HG02798 (cell line): ENCODE measurements at regions not wholly inside any gene's neighbourhood (a gene's known extent, or its start where the extent isn't known, plus 50 kb on each side); places are given as distances from the start of the nearest gene placed in this dataset.
A peak's percentile ranks its signal among the peaks of the same experiment; 100 is the strongest.

ENCODE experiments used
- ATAC-seq: cut with Tn5 transposase; IDR thresholded peaks from one replicate; pipeline ENCODE4 v1.9.1; 2021; ENCODE audit warnings: mild to moderate bottlenecking; ENCODE audit not compliant: unreplicated experiment, poor library complexity

- peak; percentile 23 for ATAC-seq
Measured at GRCh38 chr3:147919496-147919895, 510.3 kb downstream of the ZIC1 start.

GRCh38 chr3:147921051-147921450, 511.9 kb downstream of the ZIC1 start:
- no peak for ATAC-seq

GRCh38 chr3:147924755-147925154, 515.6 kb downstream of the ZIC1 start:
- no peak for ATAC-seq

DNA sequence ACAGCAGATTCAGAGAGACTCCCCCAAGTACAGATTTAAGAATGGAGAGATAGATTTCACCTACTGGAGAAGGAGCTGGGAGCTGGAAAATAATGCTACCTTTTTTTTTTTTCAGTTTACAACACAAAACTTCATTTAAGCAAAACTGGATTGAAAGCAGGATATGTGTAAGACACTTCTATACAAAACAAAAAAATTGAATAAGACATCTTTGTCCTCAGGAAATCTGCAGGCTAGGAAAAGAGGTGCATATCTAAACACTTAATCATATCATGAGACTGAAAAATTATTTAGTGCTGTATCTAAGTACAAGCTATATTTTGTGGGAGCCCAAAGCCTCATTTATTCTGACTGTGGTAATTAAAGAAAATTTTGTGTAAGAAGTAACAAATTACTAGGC, 516.1 kb downstream of the ZIC1 start:
- ATAC-seq: no peak

DNA sequence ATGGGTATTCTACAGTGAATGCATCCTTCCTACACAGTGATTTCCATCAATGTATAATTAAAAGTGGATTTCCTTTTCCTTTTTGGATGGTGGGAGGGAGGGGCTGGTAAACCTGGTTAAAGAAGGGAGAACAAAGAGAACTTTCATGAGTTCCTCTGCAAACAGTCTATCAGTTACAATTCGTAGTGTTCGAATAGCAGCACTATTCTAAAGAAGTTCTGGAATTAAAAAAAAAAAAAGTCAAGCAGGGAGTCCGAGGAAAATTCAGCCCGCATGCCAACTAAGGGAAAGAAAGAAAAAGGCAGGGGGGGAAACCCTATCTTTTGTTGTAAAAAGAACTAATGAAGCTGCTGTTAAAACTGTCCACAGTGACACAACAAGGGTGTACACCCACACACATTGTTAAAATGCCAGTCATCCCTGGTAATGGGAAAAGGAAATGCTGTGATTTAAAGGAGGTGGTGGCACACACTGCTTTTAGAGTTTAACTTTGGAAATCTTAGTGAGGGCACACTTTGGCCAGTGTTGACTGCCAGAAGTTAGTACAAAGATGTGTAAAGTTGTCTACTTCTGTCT, 521.2 kb downstream of the ZIC1 start:
- ATAC-seq: no peak

- ATAC-seq: no peak
Measured at GRCh38 chr3:147934451-147935180, 525.5 kb downstream of the ZIC1 start.

DNA sequence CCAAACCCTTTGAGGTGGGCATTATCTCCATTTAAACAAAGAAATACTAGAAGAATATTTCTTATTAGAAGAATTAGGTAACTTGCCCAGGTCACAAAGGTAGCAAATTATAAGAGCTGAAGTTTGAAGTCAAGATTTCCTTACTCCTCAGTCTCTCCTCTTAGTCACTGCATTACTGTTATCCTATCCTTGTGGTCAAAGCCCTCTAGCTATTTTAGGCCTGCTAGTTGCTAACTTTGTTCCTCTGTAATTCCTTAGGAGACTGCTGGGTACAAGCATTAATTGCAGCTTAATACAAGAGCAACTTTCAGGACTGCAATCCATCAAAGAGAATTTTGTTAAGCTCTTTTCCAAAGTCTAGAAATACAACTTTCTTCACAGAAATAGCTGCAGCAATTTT, 528.2 kb downstream of the ZIC1 start:
- no peak for ATAC-seq

DNA sequence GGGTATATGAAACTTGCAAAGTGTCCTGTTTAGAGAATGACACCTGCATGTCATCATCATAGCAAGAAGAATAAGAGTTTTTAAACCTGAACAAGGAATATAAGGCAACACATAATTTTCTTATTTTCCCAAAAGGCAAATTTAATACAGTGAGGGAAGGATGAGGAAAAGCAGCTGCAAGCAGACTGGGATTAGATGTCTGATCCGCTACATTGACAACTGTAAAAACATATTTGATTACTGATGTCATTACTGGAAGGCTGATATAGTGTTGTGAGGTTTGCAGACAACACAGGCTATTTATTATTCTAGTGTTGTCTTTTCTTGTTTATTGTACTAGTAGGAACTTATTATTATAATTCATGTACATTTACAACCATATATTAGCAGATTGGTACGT, 528.7 kb downstream of the ZIC1 start:
- no peak for ATAC-seq

GRCh38 chr3:147939425-147939824, 530.3 kb downstream of the ZIC1 start:
- no peak for ATAC-seq

DNA sequence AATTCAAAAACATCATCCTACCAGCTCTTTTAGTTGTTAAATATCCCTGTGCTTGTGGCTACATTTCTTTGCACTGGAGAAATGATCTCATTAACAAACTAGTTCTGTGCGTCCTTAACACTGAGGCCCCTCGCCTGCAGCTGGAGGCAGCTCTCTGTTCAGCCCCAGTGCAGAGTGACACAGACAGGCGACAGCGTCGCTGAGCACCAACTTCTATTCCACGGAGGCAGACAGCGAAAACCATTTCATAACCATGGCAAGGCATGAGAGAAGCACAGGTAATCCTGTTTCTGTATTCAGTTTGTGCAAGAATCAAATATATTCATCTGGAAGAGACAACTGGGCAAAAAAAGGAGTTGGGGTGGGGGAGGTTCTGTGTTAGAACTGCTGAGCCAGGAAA, 530.7 kb downstream of the ZIC1 start:
- no peak for ATAC-seq

DNA sequence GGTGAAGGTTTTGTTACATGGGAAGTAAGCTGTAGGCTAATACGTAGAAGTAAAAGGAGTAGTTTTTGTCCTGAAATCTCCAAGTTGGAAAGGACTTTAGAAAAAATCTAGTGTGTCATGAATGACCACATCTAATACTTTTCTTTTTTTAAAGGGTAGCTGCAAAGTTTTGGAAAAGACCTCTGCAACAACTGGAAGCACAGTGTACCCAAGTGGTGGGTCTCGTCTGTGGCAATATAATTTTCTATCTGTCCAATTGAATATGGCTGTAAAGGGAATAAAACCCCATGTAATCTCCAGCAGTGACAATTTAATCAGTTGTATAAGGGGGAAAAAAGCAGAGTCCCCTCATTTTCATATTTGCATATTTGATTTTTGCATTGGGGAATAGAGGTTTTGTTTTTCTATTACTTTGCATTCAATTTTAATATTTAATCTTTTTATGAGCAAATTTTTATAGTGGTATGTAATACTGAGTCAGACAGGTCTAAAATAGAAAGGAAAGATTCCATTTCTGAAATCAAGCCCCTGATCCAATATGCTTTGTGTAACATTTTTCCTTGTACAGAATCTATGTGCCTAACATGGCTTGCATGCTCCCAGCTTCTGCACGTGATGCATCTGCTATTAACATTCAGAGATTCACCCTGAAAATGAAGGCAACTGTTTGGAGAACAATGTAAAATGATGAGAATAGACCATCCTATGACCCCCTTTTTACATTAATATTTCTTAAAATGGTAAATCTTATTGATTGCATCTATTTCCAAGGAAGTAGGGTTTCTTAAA, 531.4 kb downstream of the ZIC1 start:
- no peak for ATAC-seq

- no peak for ATAC-seq
Measured at GRCh38 chr3:147941969-147942368, 532.8 kb downstream of the ZIC1 start.

GRCh38 chr3:147943265-147943945, 534.2 kb downstream of the ZIC1 start:
- no peak for ATAC-seq

GRCh38 chr3:147945968-147946519, 536.9 kb downstream of the ZIC1 start:
- ATAC-seq: peak; percentile 75

GRCh38 chr3:147956615-147957014, 547.5 kb downstream of the ZIC1 start:
- ATAC-seq: no peak

- no peak for ATAC-seq
Measured at GRCh38 chr3:147958754-147959153, 549.6 kb downstream of the ZIC1 start.

GRCh38 chr3:147960786-147961185, 551.6 kb downstream of the ZIC1 start:
- ATAC-seq: no peak

DNA sequence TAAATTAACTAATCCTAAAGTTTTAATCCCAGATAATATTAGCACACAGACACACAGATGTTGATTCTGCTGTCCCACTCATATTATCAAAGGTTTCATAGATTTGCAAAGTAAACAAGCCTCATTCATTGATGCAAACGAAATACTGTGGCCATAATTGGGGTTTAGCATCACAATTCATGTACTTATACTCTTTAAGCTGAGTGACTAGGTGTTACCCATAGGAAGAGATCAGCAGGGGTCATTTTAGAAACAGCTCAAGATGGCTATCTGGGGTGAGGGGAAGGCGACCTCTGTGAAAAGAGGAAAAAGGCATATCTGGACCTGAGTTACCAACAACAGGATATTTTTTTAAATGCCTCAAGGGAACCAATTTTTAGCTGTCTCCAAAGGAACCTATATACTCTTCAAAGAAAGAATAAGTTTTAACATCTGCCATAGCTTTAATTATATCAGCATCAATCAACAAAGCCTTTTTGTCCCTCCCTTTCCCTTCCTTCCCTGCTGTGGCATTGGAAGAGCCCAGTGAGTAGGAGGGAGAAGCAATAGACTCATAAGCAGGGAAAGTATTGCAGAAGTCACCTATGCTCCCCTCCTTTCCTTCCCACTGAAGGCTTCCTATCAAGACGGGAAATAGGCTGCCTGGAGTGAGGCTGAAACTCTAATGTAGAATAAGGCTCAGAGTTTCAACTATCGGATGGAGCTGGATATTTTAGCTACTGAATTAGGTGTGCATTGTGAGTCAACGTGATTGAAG, 553.4 kb downstream of the ZIC1 start:
- ATAC-seq: no peak

- ATAC-seq: no peak
Measured at GRCh38 chr3:147963711-147964110, 554.5 kb downstream of the ZIC1 start.

GRCh38 chr3:147975165-147975564, 566.0 kb downstream of the ZIC1 start:
- ATAC-seq: no peak
